Stimulated activated CD4-positive, alpha-beta T cell treated with anti-CD3 and anti-CD28 coated beads, Interleukin-2, amount 100 ng/mL, for 4 hours (primary cell): ENCODE measurements at regions not wholly inside any gene's neighbourhood (a gene's known extent, or its start where the extent isn't known, plus 50 kb on each side); places are given as distances from the start of the nearest gene placed in this dataset.
"Not testable (repeated sequence)": the region's sequence is repeated elsewhere in the genome, so short reads cannot be mapped to it uniquely, and the experiment has no call there.

Experiments
- DNase-seq: peaks from one replicate; pipeline ENCODE4 v3.0.0-alpha.2; 2020; ENCODE audit warnings: low read depth

- DNase-seq: no peak
Observed at GRCh38 chr17:14621826-14622614, 321.1 kb downstream of the HS3ST3B1 start.

GRCh38 chr17:14619821-14620220 is 318.9 kb downstream of the HS3ST3B1 start:
- no peak for DNase-seq

DNA sequence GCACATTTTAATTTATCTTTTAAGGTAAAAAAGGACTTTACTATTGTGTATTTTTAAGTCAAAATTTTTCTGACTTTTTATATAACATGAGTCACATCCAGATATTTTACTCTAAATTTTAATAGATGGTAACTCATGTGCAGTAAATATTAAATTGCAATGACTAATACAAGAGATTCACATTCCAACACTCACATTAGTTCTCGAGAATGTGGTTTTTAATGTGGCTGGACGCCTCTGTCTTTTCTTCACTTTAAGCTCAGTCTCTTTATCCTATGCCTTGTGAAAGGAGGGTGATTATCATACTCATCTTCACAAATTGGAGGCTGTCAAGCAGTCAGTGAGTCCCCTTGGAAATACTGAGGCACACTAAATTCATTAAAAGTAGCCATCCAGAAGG is 315.6 kb downstream of the HS3ST3B1 start:
- DNase-seq: no peak

- DNase-seq: no peak
Observed at GRCh38 chr17:14605267-14605599, 304.4 kb downstream of the HS3ST3B1 start.

GRCh38 chr17:14604591-14605266 is 303.8 kb downstream of the HS3ST3B1 start:
- no peak for DNase-seq

DNA sequence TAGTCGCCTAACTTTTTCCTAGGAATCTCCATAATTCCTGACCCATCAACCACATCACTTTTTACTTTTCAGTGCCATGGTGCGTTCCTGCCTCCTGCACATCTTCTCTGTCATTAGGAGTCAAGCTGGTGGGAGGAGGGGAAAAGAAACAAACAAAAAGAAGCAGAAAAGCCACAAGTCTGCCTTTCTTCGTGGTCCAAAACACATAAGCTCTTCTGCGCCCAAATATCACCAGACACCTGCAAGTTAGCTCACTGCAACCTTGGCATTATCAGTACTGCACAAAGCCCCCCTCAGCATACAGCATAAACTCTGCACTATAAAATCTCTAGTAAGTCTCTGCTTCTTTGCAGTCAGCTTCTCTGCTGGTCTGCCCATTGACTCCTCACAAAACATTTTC is 295.3 kb downstream of the HS3ST3B1 start:
- no peak for DNase-seq

- no peak for DNase-seq
Observed at GRCh38 chr17:14595656-14596055, 294.8 kb downstream of the HS3ST3B1 start.

GRCh38 chr17:14594690-14595089 is 293.8 kb downstream of the HS3ST3B1 start:
- DNase-seq: no peak

GRCh38 chr17:14593956-14594355 is 293.1 kb downstream of the HS3ST3B1 start:
- DNase-seq: no peak

- no peak for DNase-seq
Observed at GRCh38 chr17:14590459-14591250, 289.8 kb downstream of the HS3ST3B1 start.

GRCh38 chr17:14585099-14585498 is 284.2 kb downstream of the HS3ST3B1 start:
- DNase-seq: no peak

DNA sequence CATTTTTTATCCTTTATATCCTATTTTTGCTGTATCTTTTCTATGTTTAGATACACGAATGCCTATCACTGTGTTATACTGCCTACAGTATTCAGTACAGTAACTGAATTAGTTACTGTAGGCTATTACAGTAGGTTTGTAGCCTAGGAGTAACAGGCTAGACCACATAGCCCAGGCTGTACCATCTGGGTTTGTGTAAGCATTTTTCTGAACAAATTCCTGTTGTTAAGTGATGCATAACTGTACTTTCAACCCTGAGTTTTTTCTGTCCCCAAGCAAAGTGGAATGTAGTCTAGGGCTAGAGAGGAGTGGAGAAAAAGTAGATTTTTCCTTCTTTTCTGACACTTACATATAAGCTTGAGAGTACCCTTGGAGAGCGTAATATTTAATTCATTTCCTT is 282.1 kb downstream of the HS3ST3B1 start:
- no peak for DNase-seq

DNA sequence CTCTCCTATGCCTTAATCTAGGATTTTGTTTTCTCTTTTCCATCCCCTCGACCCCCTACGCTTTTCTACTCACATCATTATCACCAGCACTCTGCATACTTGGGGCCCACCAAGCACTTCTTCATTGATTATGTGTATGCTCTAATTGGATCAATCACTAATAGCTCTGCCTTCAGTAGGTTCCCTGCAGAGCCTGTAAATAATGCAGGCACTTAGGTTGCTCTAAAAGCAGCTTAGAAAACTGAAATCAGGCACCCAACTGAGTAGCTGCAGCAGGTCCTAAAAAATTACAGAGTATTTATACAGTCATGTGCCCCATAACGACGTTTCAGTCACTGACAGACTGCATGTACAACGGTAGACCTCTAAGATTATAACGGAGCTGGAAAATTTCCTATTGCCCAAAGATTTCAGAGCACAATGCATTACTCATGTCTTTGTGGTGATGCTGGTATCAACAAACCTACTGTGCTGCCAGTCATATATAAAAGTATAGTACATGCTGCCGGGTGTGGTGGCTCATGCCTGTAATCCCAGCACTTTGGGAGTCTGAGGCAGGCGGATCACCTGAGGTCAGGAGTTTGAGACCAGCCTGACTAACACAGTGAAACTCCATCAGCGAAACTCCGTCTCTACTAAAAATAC is 280.4 kb downstream of the HS3ST3B1 start:
- DNase-seq: no peak

DNA sequence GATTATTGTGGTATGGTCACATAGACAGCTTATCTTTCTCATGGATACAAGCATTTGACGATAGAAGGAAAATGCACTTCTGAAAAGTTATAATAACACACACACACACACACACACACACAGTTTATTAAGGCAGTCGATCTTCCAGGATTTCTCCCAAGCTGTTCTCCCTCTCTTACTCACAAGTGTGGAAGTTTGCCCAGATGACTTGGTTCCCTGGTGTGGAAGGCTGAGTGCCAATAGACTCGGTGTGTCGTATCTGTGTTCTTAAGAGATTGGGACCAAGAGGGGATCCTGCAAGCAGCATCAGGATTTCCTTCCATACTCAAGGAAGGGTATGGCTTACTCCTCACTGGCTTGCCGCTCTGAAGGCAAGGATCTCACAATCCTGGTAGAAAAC is 279.6 kb downstream of the HS3ST3B1 start:
- no peak for DNase-seq

- DNase-seq: no peak
Observed at GRCh38 chr17:14579716-14580115, 278.8 kb downstream of the HS3ST3B1 start.

GRCh38 chr17:14575471-14575953 is 274.6 kb downstream of the HS3ST3B1 start:
- DNase-seq: no peak

- not testable (repeated sequence) for DNase-seq
Observed at GRCh38 chr17:14560325-14560724, 259.4 kb downstream of the HS3ST3B1 start.

DNA sequence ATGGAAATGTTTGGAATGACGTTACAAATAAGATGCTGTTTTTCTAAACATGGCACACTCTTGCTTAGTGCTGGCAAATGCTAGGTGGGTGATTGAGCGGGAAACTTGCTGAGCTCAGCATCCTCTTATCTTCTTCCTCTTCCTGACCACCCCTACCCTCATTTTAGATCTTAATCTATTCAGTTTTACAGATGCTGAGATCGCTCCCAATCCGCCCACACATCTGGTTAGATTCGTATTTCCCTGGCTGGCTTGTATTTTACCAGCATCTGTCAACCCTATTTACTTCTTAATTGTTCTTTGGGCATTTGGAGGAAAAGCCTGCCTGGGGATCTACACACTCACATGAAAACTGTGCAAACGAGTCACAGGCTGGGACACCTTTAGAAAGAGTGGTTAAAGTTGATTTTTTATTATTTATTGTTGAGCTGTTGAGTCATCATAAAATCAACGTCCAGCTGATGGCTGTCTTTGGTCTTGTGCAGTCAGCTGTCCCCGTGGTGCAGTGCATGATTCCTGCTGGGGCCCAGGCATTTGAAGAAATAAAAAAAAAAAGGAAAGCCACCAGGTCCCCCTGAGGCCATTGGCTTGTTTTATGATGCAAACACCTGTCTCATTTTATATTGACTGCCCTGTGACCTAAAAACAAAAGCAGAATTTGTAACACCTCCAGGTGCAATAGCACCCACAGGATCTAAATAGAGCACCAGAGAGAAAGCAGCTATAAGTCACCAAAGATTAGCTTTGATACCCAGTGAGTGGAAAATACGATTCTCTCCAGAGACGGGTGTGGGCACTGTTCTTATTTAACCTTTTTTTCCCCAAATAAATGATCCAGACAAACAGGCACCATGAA is 258.6 kb downstream of the HS3ST3B1 start:
- DNase-seq: no peak

DNA sequence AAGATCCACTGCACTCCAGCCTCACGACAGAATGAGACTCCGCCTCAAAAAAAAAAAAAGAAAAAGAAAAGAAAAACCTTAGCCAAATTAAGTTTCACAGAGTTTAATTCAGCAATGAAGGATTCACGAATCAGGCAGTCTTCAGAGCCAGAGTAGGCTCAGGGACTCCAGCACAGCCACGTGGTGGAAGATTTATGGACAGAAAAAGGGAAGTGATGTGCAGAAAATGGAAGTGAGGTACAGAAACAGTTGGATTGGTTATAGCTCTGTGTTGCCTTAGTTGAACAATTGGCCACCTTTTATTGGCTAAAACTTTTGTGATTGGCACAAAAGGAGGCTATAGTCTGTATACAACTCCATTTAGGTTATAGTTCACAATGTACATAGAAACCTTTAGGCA is 256.6 kb downstream of the HS3ST3B1 start:
- DNase-seq: no peak

GRCh38 chr17:14553847-14554246 is 253.0 kb downstream of the HS3ST3B1 start:
- no peak for DNase-seq

DNA sequence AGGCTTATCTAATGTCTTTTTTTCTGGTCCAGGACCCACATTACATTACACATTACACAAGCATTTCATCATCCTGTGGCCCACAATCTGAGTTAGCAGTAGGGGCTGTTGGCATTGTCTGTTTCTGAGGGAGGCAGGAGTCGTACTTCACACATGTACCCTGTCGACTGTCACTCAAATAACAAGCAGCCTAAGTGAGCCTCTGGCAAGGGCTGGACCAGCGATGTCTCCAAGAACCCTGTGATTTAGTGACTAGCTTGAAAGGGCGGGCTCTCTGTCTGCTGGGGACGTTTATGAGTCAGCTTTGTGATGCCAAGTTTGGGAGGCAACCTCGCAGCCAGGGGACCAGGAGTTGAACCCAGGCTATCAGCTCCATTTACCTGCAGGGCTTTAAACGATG is 251.4 kb downstream of the HS3ST3B1 start:
- DNase-seq: no peak
